H1 (cell line): ENCODE measurements at regions not wholly inside any gene's neighbourhood (a gene's known extent, or its start where the extent isn't known, plus 50 kb on each side); places are given as distances from the start of the nearest gene placed in this dataset.

Experiments
- GABPA ChIP-seq: IDR thresholded peaks from 2 replicates; pipeline ENCODE4 v1.6.1; 2011; ENCODE audit warnings: mild to moderate bottlenecking, low read length, moderate library complexity, borderline replicate concordance; ENCODE audit not compliant: insufficient read depth

- no peak for TF ChIP-seq GABPA
These were observed 64.9 kb downstream of the PTTG1 start (continued) for GRCh38 chr5:160486573-160486972.
